Loucy (cell line): ENCODE measurements at regions not wholly inside any gene's neighbourhood (a gene's known extent, or its start where the extent isn't known, plus 50 kb on each side); places are given as distances from the start of the nearest gene placed in this dataset.

Experiments used
- CTCF ChIP-seq: fragments of 200-600 bp; sonication (generic); conservative IDR thresholded peaks from 2 replicates; pipeline ENCODE4 v1.5.1; 2014; ENCODE audit warnings: mild to moderate bottlenecking, antibody characterized with exemption, low read length
- EZH2phosphoT487 ChIP-seq: fragments of 200-600 bp; IDR thresholded peaks from 2 replicates; pipeline ENCODE4 v1.6.1; 2018; ENCODE audit warnings: antibody characterized with exemption, mild to moderate bottlenecking, moderate library complexity, borderline replicate concordance

GRCh38 chr7:51824050-51824449 is 507.4 kb upstream of the COBL start:
- TF ChIP-seq CTCF, result no peak
- TF ChIP-seq EZH2phosphoT487, result no peak
